Lower leg skin (tissue), 4 donors: ENCODE measurements at regions not wholly inside any gene's neighbourhood (a gene's known extent, or its start where the extent isn't known, plus 50 kb on each side); places are given as distances from the start of the nearest gene placed in this dataset.
"Not testable (repeated sequence)": the region's sequence is repeated elsewhere in the genome, so short reads cannot be mapped to it uniquely, and the experiment has no call there.

Experiments used
- DNase-seq, 2 donors: peaks; one replicate each; pipeline ENCODE4 v3.0.0-alpha.2; 2019; ENCODE audit warnings: low spot score in 2 of 2
- H3K4me3 ChIP-seq: fragments of 200-600 bp; sonication (generic); 2 replicates; pipeline ENCODE4 v1.5.1; 2017; ENCODE audit warnings: mild to moderate bottlenecking, low read depth; ENCODE audit not compliant: poor library complexity, severe bottlenecking
- CTCF ChIP-seq, 3 donors: fragments of 450-650 bp; IDR thresholded peaks; one replicate each; pipeline ENCODE4 v1.5.1; 2016; ENCODE audit warnings: antibody characterized with exemption in 3 of 3, mild to moderate bottlenecking in 3 of 3, moderate library complexity in 2 of 3
- POLR2A ChIP-seq, 2 donors: fragments of 450-650 bp; IDR thresholded peaks; one replicate each; pipeline ENCODE4 v1.6.1; 2016 to 2017; ENCODE audit warnings: antibody characterized with exemption in 2 of 2, mild to moderate bottlenecking in 1 of 2, moderate library complexity in 1 of 2
- WGBS, 2 donors: methylation state at CpG; one replicate each; pipeline ENCODE4 v1.1.5; 2018; 5-methylcytosine and 5-hydroxymethylcytosine counted together
- intact Hi-C: fragments of 100-400 bp; cut with DNase I; formaldehyde crosslinking; loops from one replicate; pipeline ENCODE4 v1.15.0; 2023; ENCODE audit warnings: low total_unique reads

GRCh38 chr9:36521148-36521547 is 51.5 kb upstream of the MELK start:
- WGBS, 2 donors = 72% methylated on average over 4 of the region's 4 CpGs
- DNase-seq = no peak
- no peak overlapping the region for H3K4me3 ChIP-seq
- TF ChIP-seq POLR2A (IDR thresholded peaks at IDR 0.05) = no peak
- no peak for TF ChIP-seq CTCF (IDR thresholded peaks at IDR 0.05)
- intact Hi-C loops = no loop called here

DNA sequence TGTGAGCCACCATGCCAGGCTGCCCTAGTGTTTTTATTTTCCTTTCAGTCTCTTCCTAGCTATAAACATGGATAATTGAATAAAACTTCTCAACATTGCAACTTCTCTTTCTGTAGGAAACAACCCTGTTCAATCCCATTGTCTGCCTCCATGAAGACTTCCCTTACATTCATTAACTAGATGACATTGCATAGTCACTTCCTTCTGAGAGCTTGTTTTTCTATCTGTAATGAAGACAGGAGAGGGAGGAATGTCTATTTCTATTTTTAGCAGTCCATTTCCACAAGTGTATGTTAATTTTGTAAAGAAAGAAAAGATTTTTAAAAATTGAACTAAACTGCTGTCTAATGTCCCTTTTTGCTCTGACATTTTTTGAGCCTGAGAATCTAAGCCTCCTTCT is 55.6 kb upstream of the MELK start:
- no peak overlapping the region for H3K4me3 ChIP-seq
- TF ChIP-seq POLR2A (IDR thresholded peaks at IDR 0.05) (no peak), CTCF (IDR thresholded peaks at IDR 0.05) (no peak)
- intact Hi-C loops = no loop called here
- DNase-seq = no peak

DNA sequence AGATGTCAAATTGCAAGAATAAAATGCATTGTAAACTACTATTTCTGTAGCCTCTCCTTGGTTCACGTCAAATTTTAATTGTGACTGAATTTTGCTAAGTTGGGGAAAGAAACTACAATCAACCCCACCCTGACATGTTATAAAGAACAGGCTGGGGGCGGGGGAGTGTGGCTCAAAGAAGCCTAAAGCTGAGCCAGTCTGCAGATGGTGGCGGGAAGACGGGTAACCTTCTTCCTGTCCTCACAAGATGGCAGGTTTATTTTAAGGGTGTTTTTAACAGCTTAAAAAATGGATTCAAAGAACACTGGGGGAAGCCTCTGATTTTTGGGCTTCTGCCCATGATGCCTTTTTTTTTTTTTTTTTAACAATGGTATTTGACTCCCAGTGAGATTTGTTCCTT is 68.5 kb upstream of the MELK start:
- no peak for DNase-seq
- 65 to 86% methylated on average over 4 of the region's 4 CpGs for WGBS, 2 donors
- no peak for TF ChIP-seq POLR2A (IDR thresholded peaks at IDR 0.05)
- no peak for TF ChIP-seq CTCF (IDR thresholded peaks at IDR 0.05)
- intact Hi-C loops = no loop called here
- no peak overlapping the region for H3K4me3 ChIP-seq

- no peak for DNase-seq
- WGBS, 2 donors = 86 to 87% methylated on average over 6 of the region's 6 CpGs
- intact Hi-C loops = no loop called here
- H3K4me3 ChIP-seq = no peak overlapping the region
- TF ChIP-seq CTCF (IDR thresholded peaks at IDR 0.05) (no peak), POLR2A (IDR thresholded peaks at IDR 0.05) (no peak)
Measured at GRCh38 chr9:36503172-36504088, 69.3 kb upstream of the MELK start.

- TF ChIP-seq CTCF (IDR thresholded peaks at IDR 0.05) = no peak
- TF ChIP-seq POLR2A (IDR thresholded peaks at IDR 0.05) = no peak
- H3K4me3 ChIP-seq = no peak overlapping the region
- WGBS, 2 donors = 81 to 93% methylated on average over 3 of the region's 3 CpGs
- DNase-seq = no peak
- intact Hi-C loops = no loop called here
Measured at GRCh38 chr9:36501727-36502126, 71.0 kb upstream of the MELK start.

DNA sequence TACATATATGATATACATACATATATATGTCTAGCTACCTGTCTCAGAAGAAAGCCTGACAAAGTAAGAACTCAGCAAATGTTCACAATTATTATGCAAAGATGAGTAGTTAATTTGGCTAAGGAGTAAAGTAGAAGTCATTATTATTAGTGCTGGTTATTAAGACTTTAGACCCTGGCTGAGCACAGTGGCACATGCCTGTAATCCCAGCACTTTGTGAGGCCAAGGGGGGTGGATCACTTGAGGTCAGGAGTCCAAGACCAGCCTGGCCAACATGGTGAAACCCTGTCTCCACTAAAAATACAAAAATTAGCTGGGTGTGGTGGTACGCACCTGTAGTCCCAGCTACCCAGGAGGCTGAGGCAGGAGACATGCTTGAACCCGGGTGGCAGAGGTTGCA is 71.8 kb upstream of the MELK start:
- WGBS, 2 donors = 75 to 84% methylated on average over 2 of the region's 2 CpGs
- H3K4me3 ChIP-seq, DNase-seq, intact Hi-C loops: not testable (repeated sequence)
